ENCODE measurements at regions not wholly inside any gene's neighbourhood (a gene's known extent, or its start where the extent isn't known, plus 50 kb on each side); places are given as distances from the start of the nearest gene placed in this dataset.
"Not testable (repeated sequence)": the region's sequence is repeated elsewhere in the genome, so short reads cannot be mapped to it uniquely, and the experiment has no call there.

- no peak for TF ChIP-seq CTCF (IDR thresholded peaks at IDR 0.05; ENCODE audit: extremely low read depth, insufficient read depth, missing control alignments)
- in situ Hi-C loops (cut with MboI; ENCODE audit: low pct_unique_long_range_greater_than_20kb, low sequenced_read_pairs, unreplicated experiment), result no loop called here
- DNase-seq (ENCODE audit: low spot score), result no peak
These were observed 59.4 kb upstream of the ZFHX3 start for GRCh38 chr16:73107371-73107770.

GRCh38 chr16:73106329-73107034 lies 58.6 kb upstream of the ZFHX3 start:
- TF ChIP-seq CTCF (IDR thresholded peaks at IDR 0.05; ENCODE audit: extremely low read depth, insufficient read depth, missing control alignments), result no peak
- no peak for DNase-seq (ENCODE audit: low spot score)
- in situ Hi-C loops (cut with MboI; ENCODE audit: low pct_unique_long_range_greater_than_20kb, low sequenced_read_pairs, unreplicated experiment), result no loop called here

GRCh38 chr16:73101568-73101967 lies 53.6 kb upstream of the ZFHX3 start:
- in situ Hi-C loops (cut with MboI; ENCODE audit: low pct_unique_long_range_greater_than_20kb, low sequenced_read_pairs, unreplicated experiment), result no loop called here
- TF ChIP-seq CTCF (IDR thresholded peaks at IDR 0.05; ENCODE audit: extremely low read depth, insufficient read depth, missing control alignments), result no peak
- DNase-seq (ENCODE audit: low spot score), result no peak

GRCh38 chr16:73099601-73100000 lies 51.7 kb upstream of the ZFHX3 start:
- DNase-seq (ENCODE audit: low spot score); in situ Hi-C loops (cut with MboI; ENCODE audit: low pct_unique_long_range_greater_than_20kb, low sequenced_read_pairs, unreplicated experiment): not testable (repeated sequence)

All from GM13977 (cell line).